ENCODE measurements at regions not wholly inside any gene's neighbourhood (a gene's known extent, or its start where the extent isn't known, plus 50 kb on each side); places are given as distances from the start of the nearest gene placed in this dataset.

DNA sequence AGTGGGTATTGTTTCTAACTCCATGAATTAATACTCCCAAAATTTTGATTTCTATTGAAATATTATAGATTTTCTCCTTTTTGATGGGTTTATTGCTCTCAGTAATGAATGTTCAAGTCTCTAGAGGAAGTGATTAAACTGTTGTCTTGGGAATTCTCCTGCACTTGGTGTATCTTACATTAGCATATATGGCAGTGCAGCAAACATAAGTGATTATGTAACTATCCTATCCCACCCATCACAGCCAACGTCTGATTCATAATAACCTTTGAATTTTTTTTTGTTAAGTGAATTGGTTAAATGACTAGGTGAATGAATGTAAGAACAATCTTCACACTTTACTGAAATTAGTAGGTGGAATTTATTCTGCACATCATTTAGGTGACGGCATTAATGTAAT lies 483.7 kb downstream of the TAF11L14 start:
- no peak for DNase-seq

DNA sequence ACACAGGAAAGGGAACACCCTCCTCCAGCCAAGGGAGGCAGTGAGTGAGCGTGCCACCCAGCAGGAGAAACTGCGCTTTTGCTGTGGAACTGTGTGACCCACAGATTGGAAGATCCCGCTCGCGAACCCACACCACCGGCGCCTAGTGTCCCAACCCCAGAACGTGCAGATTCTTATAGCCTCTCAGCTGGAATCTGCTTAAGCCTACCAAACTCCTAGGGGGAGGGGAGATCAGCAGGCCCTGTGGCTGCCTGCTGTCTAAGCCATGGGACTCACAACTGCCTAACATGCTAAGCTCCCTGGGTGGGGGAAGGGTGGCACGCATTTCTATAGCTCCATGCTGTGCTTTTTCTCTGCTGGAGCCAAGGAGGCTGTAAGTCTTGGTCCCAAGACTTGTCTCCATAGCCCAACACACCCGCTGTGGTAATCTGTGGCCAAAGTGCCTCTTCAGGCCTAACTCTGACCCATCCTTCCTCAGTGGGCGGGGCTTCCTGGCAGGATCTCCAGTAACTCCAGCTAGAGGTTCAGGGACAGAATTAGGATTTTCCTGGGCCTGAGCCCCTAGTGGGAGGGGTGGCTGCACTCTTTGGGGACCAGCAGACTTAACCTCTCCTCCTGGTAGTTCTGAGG lies 485.0 kb downstream of the TAF11L14 start:
- no peak for DNase-seq

DNA sequence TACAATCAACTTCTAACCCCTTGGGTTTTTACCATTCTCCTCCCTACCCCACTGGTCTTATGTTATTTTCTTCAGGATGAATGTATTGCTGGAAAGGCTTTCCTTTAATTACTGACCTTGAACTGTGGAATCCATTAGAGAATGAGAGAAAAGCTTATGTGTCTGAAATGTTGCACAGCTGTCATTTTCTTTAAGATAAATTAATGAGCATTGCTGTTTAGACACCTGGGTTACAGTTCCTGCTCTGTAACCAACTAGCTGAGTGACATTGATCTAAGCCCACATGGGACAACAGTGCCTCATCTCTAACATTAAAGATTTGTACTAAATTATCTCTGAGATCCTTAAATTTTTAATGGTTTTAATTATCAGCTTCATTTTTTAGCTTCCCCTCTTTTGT lies 507.0 kb downstream of the TAF11L14 start:
- no peak for DNase-seq

DNA sequence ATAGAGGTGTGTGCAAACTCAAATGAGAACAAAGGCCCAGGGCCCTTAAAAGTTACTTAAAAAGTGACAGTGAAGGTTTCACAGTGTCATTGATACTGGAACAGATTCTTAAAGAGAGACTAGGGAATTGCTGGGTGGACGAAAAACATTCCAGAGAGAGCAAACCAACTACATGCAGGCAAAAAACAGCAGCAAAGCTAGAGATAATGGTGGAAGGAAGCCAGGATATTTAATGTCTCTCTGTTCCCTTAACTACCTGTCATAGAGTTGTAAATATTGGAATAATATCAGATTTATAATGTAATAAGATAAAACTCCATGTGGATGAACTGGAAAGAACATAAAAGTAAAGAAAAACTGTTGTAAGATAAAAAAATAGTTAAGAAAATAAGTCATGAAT lies 508.6 kb downstream of the TAF11L14 start:
- no peak for DNase-seq

DNA sequence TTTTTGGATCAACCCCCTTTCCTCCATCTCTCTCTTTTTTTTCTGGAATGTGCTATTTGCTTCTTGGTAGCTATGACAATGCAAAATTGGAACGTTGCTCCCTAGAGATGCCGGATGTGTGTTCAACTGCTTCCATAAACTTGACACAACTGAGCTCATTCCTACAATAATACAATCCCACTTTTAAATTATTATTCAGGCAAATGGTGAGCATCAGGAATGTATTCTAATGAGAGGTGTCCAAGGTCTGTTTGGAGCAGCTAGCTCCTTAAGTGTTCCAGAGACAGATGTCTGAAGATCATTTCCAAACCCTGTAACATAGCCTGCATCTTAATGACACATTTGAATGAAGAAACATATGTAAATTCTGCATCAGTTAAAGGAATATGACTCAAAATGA lies 518.4 kb downstream of the TAF11L14 start:
- no peak for DNase-seq

DNA sequence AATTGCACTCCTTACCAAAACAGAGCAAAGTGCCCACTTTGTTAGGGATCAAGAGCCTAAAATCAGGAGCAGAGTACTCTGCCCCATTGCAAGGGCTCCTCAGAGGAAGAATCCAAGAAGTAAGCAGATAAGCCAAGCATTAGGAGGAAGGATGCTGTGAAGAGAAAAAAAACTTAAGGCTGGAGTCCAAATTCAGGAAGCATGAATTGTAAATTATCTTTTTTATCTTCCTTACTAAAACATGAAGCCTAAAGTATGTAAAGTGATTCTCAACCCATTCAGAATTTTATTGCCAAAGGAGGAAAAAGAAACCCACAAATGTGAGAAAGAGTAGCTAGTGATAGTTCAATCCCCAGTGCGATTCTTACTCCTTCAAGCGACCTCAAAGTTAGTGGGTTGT lies 523.9 kb downstream of the TAF11L14 start:
- DNase-seq: no peak

DNA sequence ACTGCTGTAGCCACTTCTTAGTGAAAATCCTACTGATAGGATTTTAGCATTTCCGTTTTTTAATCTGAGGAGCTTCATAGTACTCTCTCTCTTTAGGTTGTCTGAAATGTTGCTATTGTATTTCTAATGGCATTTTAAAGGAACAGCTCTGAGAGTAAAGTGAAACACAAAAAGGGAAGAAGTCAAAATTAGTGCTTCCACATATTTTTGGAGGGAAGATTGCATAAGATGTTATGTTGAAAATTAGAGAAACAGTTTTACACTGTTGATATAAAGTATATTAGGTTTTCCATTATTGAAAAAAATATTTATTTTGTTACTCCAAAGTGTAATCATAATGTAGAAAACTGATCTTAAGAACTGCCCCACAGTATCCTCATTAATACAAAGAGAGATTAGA lies 525.1 kb downstream of the TAF11L14 start:
- no peak for DNase-seq

DNA sequence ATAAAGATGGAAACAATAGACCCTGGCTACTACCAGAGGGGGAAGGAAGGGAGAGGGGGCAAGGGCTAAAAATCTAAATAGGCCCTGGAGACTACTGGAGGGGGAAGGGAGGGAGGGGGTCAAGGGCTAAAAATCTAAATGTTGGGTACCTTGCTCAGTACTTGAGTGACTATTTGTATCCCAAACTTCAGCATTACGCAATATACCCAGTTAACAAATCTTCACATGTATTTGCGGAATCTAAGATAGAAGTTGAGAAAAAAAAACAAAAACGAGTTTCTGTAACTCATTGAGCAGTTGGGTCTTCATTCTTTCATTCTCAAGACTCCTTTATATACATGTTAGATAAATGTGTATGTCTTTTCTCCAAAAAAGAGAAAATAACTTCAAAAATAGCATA lies 537.4 kb downstream of the TAF11L14 start:
- DNase-seq: no peak

DNA sequence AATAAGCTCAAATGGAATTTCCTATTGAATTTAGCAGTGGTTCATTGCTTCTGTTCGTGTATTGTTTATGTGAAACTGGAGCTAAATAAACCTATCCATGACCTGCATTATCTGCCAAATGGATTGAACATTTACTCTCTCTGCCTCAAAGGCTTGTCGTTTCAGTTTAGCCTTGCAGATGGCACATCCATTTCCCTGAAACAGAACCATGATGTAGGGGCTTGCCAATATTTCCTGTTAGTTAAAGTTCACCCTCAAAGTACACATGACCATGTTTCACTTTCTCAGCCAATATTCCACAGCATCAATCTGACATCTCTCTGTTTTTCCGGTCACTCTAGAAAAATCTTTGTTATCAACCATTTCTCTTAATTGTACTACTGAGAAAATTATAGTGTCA lies 545.3 kb downstream of the TAF11L14 start:
- DNase-seq: no peak

DNA sequence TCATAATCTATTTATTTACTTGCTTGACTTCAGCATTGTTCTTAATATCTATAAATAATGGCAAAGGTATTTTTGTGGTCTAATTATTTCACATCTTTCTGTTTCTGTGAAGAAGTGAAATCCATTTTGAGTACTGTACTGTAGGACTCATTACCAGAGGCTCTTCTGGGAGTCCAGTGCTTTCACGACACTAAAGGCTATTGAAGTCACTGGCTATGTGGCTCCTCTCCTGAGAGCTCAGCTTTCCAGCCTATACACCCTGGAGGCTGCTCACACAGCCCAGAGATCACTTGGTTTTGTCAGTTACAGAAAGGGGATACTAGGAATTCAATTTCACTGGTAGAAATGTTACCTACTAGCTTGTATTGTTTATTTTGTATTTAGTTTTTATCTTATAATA lies 547.3 kb downstream of the TAF11L14 start:
- no peak for DNase-seq

DNA sequence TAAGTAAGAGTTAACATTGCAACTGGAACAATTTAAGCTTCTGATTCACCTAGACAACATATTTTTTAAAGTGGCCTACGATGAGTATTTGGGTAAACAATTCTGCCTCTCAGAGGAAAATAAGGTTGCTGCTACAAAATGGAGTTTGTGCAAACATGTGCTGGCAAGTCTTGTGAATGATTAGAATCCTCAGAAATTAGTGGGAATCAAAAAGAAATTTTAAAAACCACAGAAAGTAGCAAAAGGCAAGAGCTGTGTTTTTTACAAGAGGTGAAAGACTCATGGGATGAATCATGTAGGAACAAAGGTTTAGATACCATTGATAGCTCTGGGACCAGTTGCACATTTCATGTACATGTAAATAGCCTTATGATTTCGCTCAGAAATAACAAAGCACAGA lies 561.6 kb downstream of the TAF11L14 start:
- no peak for DNase-seq

DNA sequence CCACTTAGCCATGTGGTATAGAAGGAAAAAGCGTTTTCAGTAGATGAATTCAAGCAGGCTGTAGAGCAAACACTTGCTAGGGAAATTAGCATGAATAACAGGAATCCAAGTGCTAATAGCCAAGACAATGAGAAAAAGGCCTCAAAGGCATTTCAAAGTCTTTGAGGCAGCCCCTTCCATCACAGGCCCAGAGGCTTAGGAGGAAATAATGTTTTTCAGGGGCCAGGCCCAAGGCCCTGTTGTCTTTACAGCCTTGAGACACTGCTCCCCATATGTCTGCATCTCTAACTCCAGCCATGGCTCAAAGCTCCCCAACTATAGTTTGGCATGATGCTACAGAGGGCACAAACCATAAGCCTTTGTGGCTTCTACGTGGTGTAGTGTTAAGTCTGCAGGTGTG lies 563.5 kb downstream of the TAF11L14 start:
- no peak for DNase-seq

DNA sequence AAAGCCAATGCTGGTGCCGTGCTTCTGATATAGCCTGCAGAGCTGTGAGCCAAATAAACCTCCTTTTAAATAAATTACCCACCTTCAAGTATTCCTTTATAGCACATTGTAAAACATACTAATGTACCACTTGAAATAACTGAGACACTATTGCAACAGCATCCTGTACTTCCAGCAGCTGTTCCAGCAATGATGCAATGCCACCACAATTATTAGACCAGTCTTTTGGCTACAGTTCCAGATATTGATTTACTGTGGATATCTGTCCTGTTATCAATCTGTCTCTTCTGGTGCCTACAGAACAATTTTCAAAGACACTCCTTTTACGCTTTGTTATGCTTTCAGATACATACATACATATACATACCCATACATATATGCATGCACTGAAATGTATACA lies 567.9 kb downstream of the TAF11L14 start:
- DNase-seq: no peak

DNA sequence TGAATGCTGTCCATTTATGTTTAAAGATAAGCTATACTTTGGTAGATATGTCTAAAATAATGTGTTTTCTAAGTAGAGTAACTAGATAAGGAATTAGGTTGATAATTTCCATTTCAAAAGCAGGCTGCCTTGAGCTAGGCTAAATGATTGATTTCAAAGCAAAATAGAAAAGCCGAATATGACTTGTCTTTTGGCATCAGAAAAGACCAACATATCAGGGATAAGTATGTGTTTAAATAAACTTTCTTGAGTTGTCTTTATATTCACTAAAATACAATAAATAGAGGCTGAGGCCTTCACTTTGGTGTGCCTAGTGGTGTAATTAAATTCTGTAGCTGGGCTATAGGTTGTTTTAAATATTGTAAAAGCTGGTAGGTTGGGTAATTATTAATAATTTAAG lies 569.0 kb downstream of the TAF11L14 start:
- no peak for DNase-seq

DNA sequence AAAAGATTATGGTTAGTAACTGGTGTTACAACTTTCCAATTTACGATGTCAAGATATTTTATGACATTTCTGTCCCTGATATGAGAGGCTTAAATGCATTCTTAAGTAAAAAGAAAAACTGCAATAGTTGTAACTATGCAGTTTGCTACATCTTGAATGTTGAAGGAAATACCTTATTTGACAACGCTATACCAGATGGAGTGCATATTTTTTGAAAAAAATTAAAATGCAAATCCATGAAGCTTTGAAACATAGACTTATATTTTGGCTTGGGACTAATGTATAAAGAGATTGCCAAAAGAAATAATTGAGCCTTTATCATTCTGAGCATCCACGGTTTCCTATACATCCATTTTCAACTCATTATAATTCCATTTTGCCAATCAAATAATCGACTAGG lies 579.4 kb downstream of the TAF11L14 start:
- DNase-seq: no peak

DNA sequence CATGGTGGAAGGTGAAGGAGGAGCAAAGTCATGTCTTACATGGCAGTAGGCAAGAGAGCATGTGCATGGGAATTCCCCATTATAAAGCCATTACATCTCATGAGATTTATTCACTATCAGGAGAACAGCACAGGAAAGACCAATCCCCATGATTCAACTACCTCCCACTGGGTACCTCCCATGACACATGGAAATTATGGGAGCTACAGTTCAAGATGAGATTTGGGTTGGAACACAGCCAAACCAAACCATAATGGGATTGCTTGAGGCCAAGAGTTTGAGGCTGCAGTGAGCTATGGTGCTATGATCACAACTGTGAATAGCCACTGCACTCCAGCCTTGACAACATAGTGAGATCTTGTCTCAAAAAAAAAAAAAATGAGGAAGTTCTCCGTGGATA lies 581.8 kb downstream of the TAF11L14 start:
- no peak for DNase-seq

DNA sequence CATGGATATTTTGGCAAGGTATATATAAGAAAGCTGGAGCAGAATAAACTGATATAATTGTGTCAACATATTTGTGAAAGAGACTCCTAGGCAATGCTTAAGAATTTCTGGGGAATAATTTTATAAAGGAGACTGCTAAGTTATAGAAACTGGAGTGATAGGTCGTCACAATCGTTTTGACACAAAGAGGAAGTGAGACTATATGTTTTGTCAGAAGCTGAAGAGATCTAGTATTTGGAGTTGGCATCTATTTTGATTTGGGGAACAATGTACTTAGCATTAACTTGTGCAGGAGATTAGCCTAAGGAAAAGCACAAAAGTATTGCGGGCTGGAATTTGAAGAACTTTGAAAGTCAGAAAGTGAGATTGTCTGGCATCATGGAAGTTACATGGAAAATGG lies 582.5 kb downstream of the TAF11L14 start:
- no peak for DNase-seq

DNA sequence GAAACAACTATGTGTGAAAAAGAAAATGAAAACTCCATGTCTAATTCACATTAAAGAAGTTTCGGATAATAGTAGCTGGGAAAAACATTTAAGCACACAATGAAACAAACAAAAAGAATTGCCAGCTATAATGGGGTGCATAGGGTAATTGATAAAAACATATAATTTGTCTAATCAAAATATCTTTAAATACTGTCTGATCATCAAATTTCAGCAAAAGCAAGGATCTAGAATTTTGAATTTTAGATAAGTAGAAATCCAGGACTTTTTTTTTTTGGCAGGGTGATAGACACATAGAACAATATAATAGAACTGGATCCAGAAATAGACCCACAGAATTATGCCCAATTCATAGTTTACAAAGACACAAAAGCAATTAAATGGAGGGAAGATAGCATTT lies 585.0 kb downstream of the TAF11L14 start:
- no peak for DNase-seq

DNA sequence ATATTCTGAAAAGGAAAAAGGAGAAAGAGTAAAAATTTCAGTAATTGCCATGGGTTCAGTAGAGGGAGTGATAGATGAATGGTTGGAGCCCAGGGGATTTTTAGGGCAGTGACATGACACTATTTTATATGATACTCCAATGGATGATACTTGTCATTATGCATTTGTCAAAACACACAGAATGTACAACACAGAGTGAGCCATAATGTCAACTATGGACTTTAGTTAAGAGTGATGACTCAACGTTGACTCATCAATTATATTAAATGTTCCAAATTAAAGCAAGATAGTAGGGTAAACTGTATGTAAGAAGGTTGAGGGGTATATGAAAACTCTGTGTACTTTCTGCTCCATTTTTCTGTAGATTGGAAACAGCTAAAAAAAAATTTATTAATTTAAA lies 586.4 kb downstream of the TAF11L14 start:
- DNase-seq: no peak

DNA sequence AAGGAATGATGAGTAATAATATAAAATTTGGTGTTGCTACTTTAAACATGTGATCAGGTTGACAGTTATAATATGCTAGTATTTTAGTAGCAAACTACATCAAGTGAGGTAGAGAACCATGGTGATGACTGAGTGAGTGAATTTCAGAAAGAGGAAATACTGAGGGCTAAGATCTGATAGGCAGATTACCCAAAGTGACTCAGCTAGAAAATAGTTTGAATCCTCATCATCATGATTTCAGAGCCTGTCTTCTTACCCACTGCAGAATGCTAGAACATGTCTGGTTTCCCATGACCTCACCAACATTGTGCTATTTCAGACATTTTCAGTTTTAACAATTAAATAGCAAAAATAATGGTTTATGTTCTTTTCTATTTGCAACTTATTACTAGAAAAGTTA lies 602.1 kb downstream of the TAF11L14 start:
- DNase-seq: no peak

DNA sequence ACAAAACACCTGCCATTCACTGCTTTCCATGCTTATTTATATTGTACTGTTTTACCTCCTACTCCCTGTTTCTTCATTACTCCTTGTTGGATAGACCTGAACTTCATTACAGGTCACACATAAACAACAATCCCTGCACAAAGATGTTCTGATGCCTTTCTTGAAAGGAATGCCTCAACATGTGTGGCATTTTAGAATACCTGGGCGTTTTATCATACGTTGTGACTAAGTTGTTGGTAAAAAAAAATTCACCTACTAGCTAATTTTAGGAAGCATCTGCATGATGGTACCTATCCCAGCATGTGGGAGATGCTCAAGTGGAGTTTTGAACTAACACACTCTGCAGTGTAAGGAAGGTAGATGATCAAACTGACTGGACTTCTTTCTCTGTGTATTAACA lies 604.1 kb downstream of the TAF11L14 start:
- DNase-seq: no peak

DNA sequence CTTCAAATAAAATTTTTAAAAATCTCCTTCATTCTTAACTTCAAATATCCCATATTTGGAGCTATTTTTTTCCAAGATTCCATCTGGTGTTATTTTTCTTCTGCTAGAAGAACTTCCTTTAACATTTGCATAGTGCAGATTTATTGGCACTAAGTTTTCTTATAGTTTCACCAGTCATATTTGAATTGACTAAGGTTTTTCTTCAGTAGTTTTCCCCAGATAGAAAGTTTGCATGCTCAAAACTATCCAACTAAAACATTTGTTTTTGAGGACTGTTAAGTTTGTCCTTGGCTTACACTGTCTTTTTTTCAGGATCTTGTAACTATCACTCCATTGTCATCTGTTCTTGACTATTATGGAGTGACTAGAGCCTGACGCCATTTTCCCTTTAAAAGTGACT lies 606.7 kb downstream of the TAF11L14 start:
- no peak for DNase-seq

DNA sequence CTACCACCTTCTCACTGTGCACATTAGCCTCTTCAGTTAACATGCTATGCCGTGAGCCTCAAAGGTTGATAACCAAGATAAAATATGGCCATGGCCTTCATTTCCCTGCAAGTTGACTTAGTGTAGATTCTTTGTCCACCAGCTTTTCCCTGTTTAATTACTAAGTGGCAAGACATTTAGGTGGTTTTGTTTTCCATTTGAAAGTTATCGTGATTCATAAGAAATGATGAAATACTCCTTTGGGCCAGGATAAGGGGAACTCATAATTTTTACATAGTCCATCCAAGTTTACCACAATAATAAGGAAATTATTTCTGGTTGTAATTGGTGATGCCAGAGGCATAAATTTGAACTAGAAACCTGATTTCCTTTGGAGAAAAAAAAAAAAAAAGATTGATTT lies 609.6 kb downstream of the TAF11L14 start:
- DNase-seq: no peak

DNA sequence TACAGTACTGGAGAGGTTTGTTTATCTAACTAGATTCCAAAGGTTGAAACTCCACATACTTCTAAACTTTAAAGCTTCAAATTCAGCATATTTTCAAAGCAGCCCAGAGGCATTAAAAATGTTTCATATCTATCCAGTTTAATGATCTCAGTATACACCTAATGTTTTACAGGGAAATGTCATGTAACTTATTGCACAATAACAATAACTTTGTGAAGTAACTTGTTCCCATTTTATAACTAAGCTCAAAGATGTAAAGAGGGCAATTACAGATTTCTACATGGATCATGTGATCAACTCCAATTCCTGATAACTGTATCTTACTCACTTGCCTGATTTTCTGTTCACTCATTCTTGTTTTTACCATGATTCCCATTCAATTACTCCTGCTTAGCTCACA lies 610.0 kb downstream of the TAF11L14 start:
- DNase-seq: no peak

DNA sequence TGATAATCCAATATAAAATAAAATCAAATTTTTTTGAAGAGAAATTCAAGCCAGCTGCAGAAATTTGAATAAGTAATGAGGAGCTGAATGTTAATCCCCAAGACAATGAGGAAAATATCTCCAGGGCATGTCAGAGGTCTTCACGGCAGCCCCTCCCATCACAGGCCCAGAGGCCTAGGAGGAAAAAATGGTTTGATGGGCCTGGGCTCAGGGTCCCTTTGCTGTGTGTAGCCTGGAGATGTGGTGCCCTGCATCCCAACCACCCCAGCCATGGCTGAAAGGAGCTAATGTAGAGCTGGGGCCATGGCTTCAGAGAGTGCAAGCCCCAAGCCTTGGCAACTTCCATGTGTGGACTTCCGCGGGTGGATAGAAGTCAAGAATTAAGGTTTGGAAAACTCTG lies 618.3 kb downstream of the TAF11L14 start:
- no peak for DNase-seq
